Natural killer cell (primary cell): ENCODE measurements at regions not wholly inside any gene's neighbourhood (a gene's known extent, or its start where the extent isn't known, plus 50 kb on each side); places are given as distances from the start of the nearest gene placed in this dataset.

Experiments used
- ATAC-seq, 3 donors: fragments of 150-1000 bp in 2 of 3; fragments of 200-7000 bp in 1 of 3; cut with Tn5 transposase; 1 replicate in 1 of 3; 2 replicates in 2 of 3; pipeline ENCODE4 v1.10.0; 2021; ENCODE audit warnings: mild to moderate bottlenecking in 2 of 3, moderate library complexity in 2 of 3
- DNase-seq, 2 donors: peaks; one replicate each; pipeline versions ENCODE4 v3.0.0 to v3.0.0-alpha.2; 2013 to 2021; ENCODE audit warnings: mixed read lengths in 1 of 2
- H3K27ac ChIP-seq: one replicate; pipeline ENCODE4 v1.5.1; 2013; ENCODE audit warnings: mild to moderate bottlenecking, low read length
- H3K27me3 ChIP-seq: one replicate; pipeline ENCODE4 v1.6.1; 2013; ENCODE audit warnings: low read length; ENCODE audit not compliant: control insufficient read depth, insufficient read depth
- H3K36me3 ChIP-seq: one replicate; pipeline ENCODE4 v1.6.1; 2013; ENCODE audit warnings: low read length; ENCODE audit not compliant: control insufficient read depth, insufficient read depth
- H3K4me1 ChIP-seq: one replicate; pipeline ENCODE4 v1.6.1; 2013; ENCODE audit warnings: low read length; ENCODE audit not compliant: control insufficient read depth, insufficient read depth
- H3K4me3 ChIP-seq: one replicate; pipeline ENCODE4 v1.5.1; 2013; ENCODE audit warnings: low read length
- H3K9me3 ChIP-seq: one replicate; pipeline ENCODE4 v1.6.1; 2013; ENCODE audit warnings: low read length; ENCODE audit not compliant: control insufficient read depth, insufficient read depth
- H3K27ac Mint-ChIP-seq, 2 donors: one replicate each; pipeline ENCODE4 v1.8.0; 2022; ENCODE audit warnings: mild to moderate bottlenecking in 2 of 2, mixed read lengths in 2 of 2, moderate library complexity in 1 of 2
- H3K27me3 Mint-ChIP-seq, 2 donors: one replicate each; pipeline ENCODE4 v1.8.0; 2022; ENCODE audit warnings: low read depth in 2 of 2, mixed read lengths in 2 of 2
- H3K36me3 Mint-ChIP-seq: one replicate; pipeline ENCODE4 v1.8.0; 2022; ENCODE audit warnings: mixed read lengths
- H3K4me1 Mint-ChIP-seq, 2 donors: one replicate each; pipeline ENCODE4 v1.8.0; 2022; ENCODE audit warnings: mixed read lengths in 2 of 2
- H3K4me3 Mint-ChIP-seq: one replicate; pipeline ENCODE4 v1.8.0; 2022; ENCODE audit warnings: mild to moderate bottlenecking, moderate library complexity, mixed read lengths
- H3K9me3 Mint-ChIP-seq, 2 donors: one replicate each; pipeline ENCODE4 v1.8.0; 2022; ENCODE audit warnings: mixed read lengths in 2 of 2
- CTCF ChIP-seq: fragments of 200-600 bp; IDR thresholded peaks from one replicate; pipeline ENCODE4 v1.8.0; 2022; ENCODE audit warnings: antibody characterized with exemption
- WGBS: methylation state at CpG from one replicate; pipeline ENCODE4 v1.1.7; 2013; ENCODE audit warnings: missing lambda C conversion rate; ENCODE audit not compliant: insufficient coverage; 5-methylcytosine and 5-hydroxymethylcytosine counted together
- intact Hi-C: fragments of 100-400 bp; cut with micrococcal nuclease; formaldehyde crosslinking; loops from one replicate; pipeline ENCODE4 v1.14.2; 2022

- Histone ChIP-seq H3K27ac (no peak overlapping the region), H3K27me3 (no peaks in the 10 kb centered on the region), H3K9me3 (no peaks in the 10 kb centered on the region), H3K4me3 (no peak overlapping the region), H3K4me1 (no peaks in the 10 kb centered on the region), H3K36me3 (no peaks in the 10 kb centered on the region)
- ATAC-seq = no peak
- Mint-ChIP-seq H3K4me3 (no peak overlapping the region), H3K36me3 (no peaks in the 10 kb centered on the region), H3K27me3 (no peaks in the 10 kb centered on the region), H3K4me1 (no peaks in the 10 kb centered on the region), H3K9me3 (peaks cover 2 to 8% of the 10 kb centered on the region in 2 donors), H3K27ac (no peak overlapping the region)
- no peak for DNase-seq
- no peak for TF ChIP-seq CTCF
- WGBS = 83% methylated on average over 1 of the region's 1 CpG
- intact Hi-C loops = no loop called here
Observed at GRCh38 chr2:129422028-129422427, 557.4 kb upstream of the RAB6C start.

DNA sequence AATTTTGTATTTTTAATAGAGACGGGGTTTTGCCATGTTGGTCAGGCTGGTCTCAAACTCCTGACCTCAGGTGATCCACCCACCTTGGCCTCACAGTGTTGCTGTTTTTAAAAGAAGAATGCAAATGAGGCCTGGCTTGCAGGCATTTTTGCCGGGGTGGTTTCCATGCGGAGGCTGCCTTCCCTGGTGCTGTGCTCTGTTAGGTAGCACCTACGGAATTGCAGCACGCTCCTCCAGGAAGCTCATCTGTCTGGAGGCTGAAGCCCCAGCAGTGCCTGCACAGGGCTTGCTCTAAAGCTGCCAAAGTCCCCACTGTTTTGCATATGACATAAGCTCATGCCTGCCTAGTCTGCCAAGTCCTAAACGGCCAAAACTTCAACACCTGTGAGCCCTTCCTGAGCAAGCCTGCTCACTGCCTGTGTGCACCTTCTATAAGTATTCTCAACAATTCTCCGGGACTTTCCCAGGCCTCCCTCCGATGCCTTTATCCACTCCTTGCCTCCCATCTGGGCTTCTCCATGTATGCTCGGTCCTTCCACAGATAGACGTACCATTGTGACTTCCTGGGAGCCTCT, 551.3 kb upstream of the RAB6C start:
- peaks cover under 1 to 2% of the 10 kb centered on the region in 2 donors for H3K9me3 Mint-ChIP-seq
- ATAC-seq = no peak
- H3K36me3 Mint-ChIP-seq = no peaks in the 10 kb centered on the region
- H3K27ac ChIP-seq = no peak overlapping the region
- 89% methylated on average over 10 of the region's 10 CpGs for WGBS
- H3K36me3 ChIP-seq = no peaks in the 10 kb centered on the region
- H3K27me3 Mint-ChIP-seq = no peaks in the 10 kb centered on the region
- H3K4me3 Mint-ChIP-seq = no peak overlapping the region
- no peaks in the 10 kb centered on the region for H3K4me1 ChIP-seq
- H3K4me3 ChIP-seq = no peak overlapping the region
- H3K27me3 ChIP-seq = no peaks in the 10 kb centered on the region
- H3K27ac Mint-ChIP-seq = no peak overlapping the region
- no peaks in the 10 kb centered on the region for H3K9me3 ChIP-seq
- H3K4me1 Mint-ChIP-seq = no peaks in the 10 kb centered on the region
- DNase-seq = no peak
- intact Hi-C loops = no loop called here
- TF ChIP-seq CTCF = no peak

- Mint-ChIP-seq H3K27ac (no peak overlapping the region), H3K4me3 (no peak overlapping the region), H3K4me1 (no peaks in the 10 kb centered on the region), H3K36me3 (no peaks in the 10 kb centered on the region), H3K27me3 (no peaks in the 10 kb centered on the region), H3K9me3 (peaks cover 0 to 2% of the 10 kb centered on the region in 2 donors)
- intact Hi-C loops = no loop called here
- Histone ChIP-seq H3K27me3 (no peaks in the 10 kb centered on the region), H3K36me3 (no peaks in the 10 kb centered on the region), H3K27ac (no peak overlapping the region), H3K9me3 (no peaks in the 10 kb centered on the region), H3K4me3 (no peak overlapping the region), H3K4me1 (no peaks in the 10 kb centered on the region)
- TF ChIP-seq CTCF = no peak
- ATAC-seq (no peak), DNase-seq (no peak)
- 80% methylated on average over 7 of the region's 7 CpGs for WGBS
Observed at GRCh38 chr2:129430911-129431310, 548.6 kb upstream of the RAB6C start.

- ATAC-seq (no peak), DNase-seq (no peak)
- H3K27me3 ChIP-seq = no peaks in the 10 kb centered on the region
- Mint-ChIP-seq H3K36me3 (no peaks in the 10 kb centered on the region), H3K4me1 (no peaks in the 10 kb centered on the region), H3K4me3 (no peak overlapping the region), H3K27ac (no peak overlapping the region), H3K27me3 (no peaks in the 10 kb centered on the region), H3K9me3 (peaks cover 0 to 2% of the 10 kb centered on the region in 2 donors)
- no peak overlapping the region for H3K27ac ChIP-seq
- no peak for TF ChIP-seq CTCF
- H3K36me3 ChIP-seq = no peaks in the 10 kb centered on the region
- intact Hi-C loops = no loop called here
- H3K9me3 ChIP-seq = no peaks in the 10 kb centered on the region
- H3K4me1 ChIP-seq = no peaks in the 10 kb centered on the region
- H3K4me3 ChIP-seq = no peak overlapping the region
- WGBS = 79% methylated on average over 7 of the region's 7 CpGs
Observed at GRCh38 chr2:129431881-129432280, 547.6 kb upstream of the RAB6C start.
